ENCODE measurements at regions not wholly inside any gene's neighbourhood (a gene's known extent, or its start where the extent isn't known, plus 50 kb on each side); places are given as distances from the start of the nearest gene placed in this dataset. TPM values are rescaled to one million over a fixed set of nuclear protein-coding genes. Genes with fewer than 3 reads are reported as not detected.

Small RNA genes in the stretch of these regions (microRNA-seq; reads per million reads assigned to microRNA genes)
- gene RNU6-785P (ENCODE audit: insufficient read depth, insufficient read length) = not detected

Small RNA genes in the stretch of these regions (small RNA-seq; reads per million reads assigned to genes)
- gene RNU6-785P = 0 reads per million in 5 experiments

All from IMR-90 (cell line).